GM23338 (cell line): ENCODE measurements at regions not wholly inside any gene's neighbourhood (a gene's known extent, or its start where the extent isn't known, plus 50 kb on each side); places are given as distances from the start of the nearest gene placed in this dataset.

Experiments
- ATAC-seq: fragments of 200-7000 bp; cut with Tn5 transposase; 3 replicates; pipeline ENCODE4 v1.9.1; 2020
- DNase-seq: peaks from one replicate; pipeline ENCODE4 v3.0.0-alpha.2; 2015; ENCODE audit warnings: low spot score
- H2AFZ ChIP-seq: fragments of 200-600 bp; sonication (generic); 2 replicates; pipeline ENCODE4 v1.8.0; 2016; ENCODE audit warnings: antibody characterized with exemption, mild to moderate bottlenecking, moderate library complexity
- H3F3A ChIP-seq: fragments of 200-600 bp; sonication (generic); replicated peaks from 2 replicates; pipeline ENCODE4 v1.8.0; 2017; ENCODE audit warnings: antibody characterized with exemption, mixed run types, low read depth
- H3K27ac ChIP-seq: fragments of 200-600 bp; sonication (generic); 2 replicates; pipeline ENCODE4 v1.6.1; 2016; ENCODE audit warnings: low read depth
- H3K27me3 ChIP-seq: fragments of 200-600 bp; sonication (generic); 2 replicates; pipeline ENCODE4 v1.8.0; 2016; ENCODE audit warnings: mild to moderate bottlenecking, mixed run types, moderate library complexity; ENCODE audit not compliant: insufficient read depth
- H3K36me3 ChIP-seq: fragments of 200-600 bp; sonication (generic); 2 replicates; pipeline ENCODE4 v1.8.0; 2016; ENCODE audit warnings: mild to moderate bottlenecking; ENCODE audit not compliant: insufficient read depth
- H3K4me1 ChIP-seq: fragments of 200-600 bp; sonication (generic); 2 replicates; pipeline ENCODE4 v1.8.0; 2016; ENCODE audit warnings: mild to moderate bottlenecking, moderate library complexity; ENCODE audit not compliant: insufficient read depth
- H3K4me2 ChIP-seq: fragments of 200-600 bp; sonication (generic); 2 replicates; pipeline ENCODE4 v1.7.1; 2017; ENCODE audit warnings: mixed run types
- H3K4me3 ChIP-seq: fragments of 200-600 bp; sonication (generic); 2 replicates; pipeline ENCODE4 v1.6.1; 2016; ENCODE audit warnings: mixed run types
- H3K79me2 ChIP-seq: fragments of 200-600 bp; sonication (generic); replicated peaks from 2 replicates; pipeline ENCODE4 v1.8.0; 2017; ENCODE audit warnings: mild to moderate bottlenecking; ENCODE audit not compliant: insufficient read depth
- H3K9me2 ChIP-seq: fragments of 200-600 bp; sonication (generic); 2 replicates; pipeline ENCODE4 v1.8.0; 2017; ENCODE audit not compliant: insufficient read depth
- H4K20me1 ChIP-seq: fragments of 200-600 bp; sonication (generic); replicated peaks from 2 replicates; pipeline ENCODE4 v1.8.0; 2017; ENCODE audit warnings: mild to moderate bottlenecking; ENCODE audit not compliant: insufficient read depth
- H3K27ac Mint-ChIP-seq: 2 replicates; pipeline ENCODE4 v1.8.0; 2020; ENCODE audit warnings: inconsistent platforms, mild to moderate bottlenecking, moderate library complexity, mixed read lengths
- H3K27me3 Mint-ChIP-seq: 3 replicates; pipeline ENCODE4 v1.8.0; 2022; ENCODE audit warnings: low read depth, mild to moderate bottlenecking, moderate library complexity, mixed read lengths, inconsistent platforms; ENCODE audit not compliant: insufficient read depth, poor library complexity
- H3K36me3 Mint-ChIP-seq: 3 replicates; pipeline ENCODE4 v1.8.0; 2021; ENCODE audit warnings: low read depth, mild to moderate bottlenecking, inconsistent platforms, moderate library complexity, mixed read lengths
- H3K4me1 Mint-ChIP-seq: 3 replicates; pipeline ENCODE4 v1.8.0; 2020; ENCODE audit warnings: mild to moderate bottlenecking, inconsistent platforms, mixed read lengths
- H3K4me3 Mint-ChIP-seq: 3 replicates; pipeline ENCODE4 v1.8.0; 2021; ENCODE audit warnings: moderate library complexity, mild to moderate bottlenecking, inconsistent platforms, mixed read lengths
- H3K9me3 Mint-ChIP-seq: 3 replicates; pipeline ENCODE4 v1.8.0; 2020; ENCODE audit warnings: moderate library complexity, mild to moderate bottlenecking, inconsistent platforms, mixed read lengths
- CREB1 ChIP-seq: fragments of 250-450 bp; sonication (Bioruptor Pico); IDR thresholded peaks from 2 replicates; pipeline ENCODE4 v1.5.0; 2020; ENCODE audit warnings: low read depth, mild to moderate bottlenecking, moderate library complexity
- EZH2phosphoT487 ChIP-seq: fragments of 200-600 bp; sonication (generic); IDR thresholded peaks from one replicate; pipeline ENCODE4 v1.8.1; 2018; ENCODE audit warnings: antibody characterized with exemption; ENCODE audit not compliant: unreplicated experiment
- NANOG ChIP-seq: IDR thresholded peaks from 2 replicates; pipeline ENCODE4 v1.6.1; 2016; ENCODE audit warnings: antibody characterized with exemption, borderline replicate concordance
- POLR2AphosphoS5 ChIP-seq: IDR thresholded peaks from 2 replicates; pipeline ENCODE4 v1.6.1; 2016; ENCODE audit warnings: antibody characterized with exemption, low read depth
- ZNF114 ChIP-seq: fragments of 250-450 bp; sonication (Bioruptor Pico); IDR thresholded peaks from 2 replicates; pipeline ENCODE4 v1.5.0; 2020; ENCODE audit warnings: mild to moderate bottlenecking, moderate library complexity
- TF ChIP-seq, protein P1 (sequence below), 2 experiments: fragments of 200-600 bp in 1 of 2; sonication (generic) in 1 of 2; conservative IDR thresholded peaks; 2 replicates each; pipeline versions ENCODE4 v1.5.1 to v1.6.1; 2016 to 2017; ENCODE audit warnings: antibody characterized with exemption in 2 of 2, low read depth in 2 of 2, mild to moderate bottlenecking in 2 of 2, moderate library complexity in 1 of 2
- TF ChIP-seq, protein P2 (sequence below): IDR thresholded peaks from 2 replicates; pipeline ENCODE4 v1.6.1; 2016; ENCODE audit warnings: antibody characterized with exemption
- TF ChIP-seq, protein P3 (sequence below): fragments of 250-450 bp; sonication (Bioruptor Pico); IDR thresholded peaks from 2 replicates; pipeline ENCODE4 v1.5.0; 2020; ENCODE audit warnings: mild to moderate bottlenecking, moderate library complexity

DNA sequence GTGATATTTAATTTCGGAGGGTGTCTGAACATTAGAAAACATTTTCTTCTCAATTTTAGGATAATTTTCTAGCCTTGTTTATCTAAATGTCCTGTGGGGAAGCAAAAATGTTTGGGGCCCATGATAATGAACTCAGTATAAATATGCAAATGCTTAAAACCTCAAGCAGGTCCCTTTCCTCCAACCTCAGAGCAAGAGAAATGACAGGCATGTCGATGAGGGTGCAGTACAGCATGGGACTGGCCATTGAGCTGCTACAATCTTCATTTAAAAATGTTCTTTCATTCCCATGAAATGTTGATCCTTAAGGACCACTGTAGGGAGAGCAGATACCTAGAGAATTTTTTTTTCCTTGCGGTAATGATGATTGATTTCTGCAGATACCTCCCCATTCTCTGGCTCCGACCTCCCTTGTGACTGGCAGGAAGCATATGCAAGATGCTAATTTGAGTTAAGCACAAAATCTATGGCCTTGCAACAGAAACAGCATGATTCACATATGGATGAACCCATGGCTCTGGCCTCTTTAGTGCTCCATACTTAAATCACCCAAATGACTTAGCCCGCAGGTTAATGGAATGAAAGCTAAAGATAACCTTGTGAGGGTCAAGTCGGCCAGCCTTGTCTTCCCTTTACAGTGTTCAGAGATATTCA, 243.3 kb downstream of the SOX4 start:
- Mint-ChIP-seq H3K9me3 (no peaks in the 10 kb centered on the region), H3K27me3 (peaks cover 9% of the 10 kb centered on the region), H3K36me3 (peaks cover 32% of the 10 kb centered on the region), H3K27ac (peak overlapping the region; percentile 86; the same call in 1 of the 2 replicates), H3K4me1 (peaks cover 57% of the 10 kb centered on the region), H3K4me3 (peak overlapping the region; percentile 44)
- TF ChIP-seq NANOG (no peak), ZNF114 (CRISPR knock-in tag) (no peak), POLR2AphosphoS5 (no peak), EZH2phosphoT487 (no peak), CREB1 (no peak)
- TF ChIP-seq, protein P1, sequence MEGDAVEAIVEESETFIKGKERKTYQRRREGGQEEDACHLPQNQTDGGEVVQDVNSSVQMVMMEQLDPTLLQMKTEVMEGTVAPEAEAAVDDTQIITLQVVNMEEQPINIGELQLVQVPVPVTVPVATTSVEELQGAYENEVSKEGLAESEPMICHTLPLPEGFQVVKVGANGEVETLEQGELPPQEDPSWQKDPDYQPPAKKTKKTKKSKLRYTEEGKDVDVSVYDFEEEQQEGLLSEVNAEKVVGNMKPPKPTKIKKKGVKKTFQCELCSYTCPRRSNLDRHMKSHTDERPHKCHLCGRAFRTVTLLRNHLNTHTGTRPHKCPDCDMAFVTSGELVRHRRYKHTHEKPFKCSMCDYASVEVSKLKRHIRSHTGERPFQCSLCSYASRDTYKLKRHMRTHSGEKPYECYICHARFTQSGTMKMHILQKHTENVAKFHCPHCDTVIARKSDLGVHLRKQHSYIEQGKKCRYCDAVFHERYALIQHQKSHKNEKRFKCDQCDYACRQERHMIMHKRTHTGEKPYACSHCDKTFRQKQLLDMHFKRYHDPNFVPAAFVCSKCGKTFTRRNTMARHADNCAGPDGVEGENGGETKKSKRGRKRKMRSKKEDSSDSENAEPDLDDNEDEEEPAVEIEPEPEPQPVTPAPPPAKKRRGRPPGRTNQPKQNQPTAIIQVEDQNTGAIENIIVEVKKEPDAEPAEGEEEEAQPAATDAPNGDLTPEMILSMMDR (conservative IDR thresholded peaks at IDR 0.05; ENCODE audit: low read depth in 2 of 2) = no peak
- TF ChIP-seq, protein P2, sequence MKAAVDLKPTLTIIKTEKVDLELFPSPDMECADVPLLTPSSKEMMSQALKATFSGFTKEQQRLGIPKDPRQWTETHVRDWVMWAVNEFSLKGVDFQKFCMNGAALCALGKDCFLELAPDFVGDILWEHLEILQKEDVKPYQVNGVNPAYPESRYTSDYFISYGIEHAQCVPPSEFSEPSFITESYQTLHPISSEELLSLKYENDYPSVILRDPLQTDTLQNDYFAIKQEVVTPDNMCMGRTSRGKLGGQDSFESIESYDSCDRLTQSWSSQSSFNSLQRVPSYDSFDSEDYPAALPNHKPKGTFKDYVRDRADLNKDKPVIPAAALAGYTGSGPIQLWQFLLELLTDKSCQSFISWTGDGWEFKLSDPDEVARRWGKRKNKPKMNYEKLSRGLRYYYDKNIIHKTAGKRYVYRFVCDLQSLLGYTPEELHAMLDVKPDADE = no peak
- TF ChIP-seq, protein P3, sequence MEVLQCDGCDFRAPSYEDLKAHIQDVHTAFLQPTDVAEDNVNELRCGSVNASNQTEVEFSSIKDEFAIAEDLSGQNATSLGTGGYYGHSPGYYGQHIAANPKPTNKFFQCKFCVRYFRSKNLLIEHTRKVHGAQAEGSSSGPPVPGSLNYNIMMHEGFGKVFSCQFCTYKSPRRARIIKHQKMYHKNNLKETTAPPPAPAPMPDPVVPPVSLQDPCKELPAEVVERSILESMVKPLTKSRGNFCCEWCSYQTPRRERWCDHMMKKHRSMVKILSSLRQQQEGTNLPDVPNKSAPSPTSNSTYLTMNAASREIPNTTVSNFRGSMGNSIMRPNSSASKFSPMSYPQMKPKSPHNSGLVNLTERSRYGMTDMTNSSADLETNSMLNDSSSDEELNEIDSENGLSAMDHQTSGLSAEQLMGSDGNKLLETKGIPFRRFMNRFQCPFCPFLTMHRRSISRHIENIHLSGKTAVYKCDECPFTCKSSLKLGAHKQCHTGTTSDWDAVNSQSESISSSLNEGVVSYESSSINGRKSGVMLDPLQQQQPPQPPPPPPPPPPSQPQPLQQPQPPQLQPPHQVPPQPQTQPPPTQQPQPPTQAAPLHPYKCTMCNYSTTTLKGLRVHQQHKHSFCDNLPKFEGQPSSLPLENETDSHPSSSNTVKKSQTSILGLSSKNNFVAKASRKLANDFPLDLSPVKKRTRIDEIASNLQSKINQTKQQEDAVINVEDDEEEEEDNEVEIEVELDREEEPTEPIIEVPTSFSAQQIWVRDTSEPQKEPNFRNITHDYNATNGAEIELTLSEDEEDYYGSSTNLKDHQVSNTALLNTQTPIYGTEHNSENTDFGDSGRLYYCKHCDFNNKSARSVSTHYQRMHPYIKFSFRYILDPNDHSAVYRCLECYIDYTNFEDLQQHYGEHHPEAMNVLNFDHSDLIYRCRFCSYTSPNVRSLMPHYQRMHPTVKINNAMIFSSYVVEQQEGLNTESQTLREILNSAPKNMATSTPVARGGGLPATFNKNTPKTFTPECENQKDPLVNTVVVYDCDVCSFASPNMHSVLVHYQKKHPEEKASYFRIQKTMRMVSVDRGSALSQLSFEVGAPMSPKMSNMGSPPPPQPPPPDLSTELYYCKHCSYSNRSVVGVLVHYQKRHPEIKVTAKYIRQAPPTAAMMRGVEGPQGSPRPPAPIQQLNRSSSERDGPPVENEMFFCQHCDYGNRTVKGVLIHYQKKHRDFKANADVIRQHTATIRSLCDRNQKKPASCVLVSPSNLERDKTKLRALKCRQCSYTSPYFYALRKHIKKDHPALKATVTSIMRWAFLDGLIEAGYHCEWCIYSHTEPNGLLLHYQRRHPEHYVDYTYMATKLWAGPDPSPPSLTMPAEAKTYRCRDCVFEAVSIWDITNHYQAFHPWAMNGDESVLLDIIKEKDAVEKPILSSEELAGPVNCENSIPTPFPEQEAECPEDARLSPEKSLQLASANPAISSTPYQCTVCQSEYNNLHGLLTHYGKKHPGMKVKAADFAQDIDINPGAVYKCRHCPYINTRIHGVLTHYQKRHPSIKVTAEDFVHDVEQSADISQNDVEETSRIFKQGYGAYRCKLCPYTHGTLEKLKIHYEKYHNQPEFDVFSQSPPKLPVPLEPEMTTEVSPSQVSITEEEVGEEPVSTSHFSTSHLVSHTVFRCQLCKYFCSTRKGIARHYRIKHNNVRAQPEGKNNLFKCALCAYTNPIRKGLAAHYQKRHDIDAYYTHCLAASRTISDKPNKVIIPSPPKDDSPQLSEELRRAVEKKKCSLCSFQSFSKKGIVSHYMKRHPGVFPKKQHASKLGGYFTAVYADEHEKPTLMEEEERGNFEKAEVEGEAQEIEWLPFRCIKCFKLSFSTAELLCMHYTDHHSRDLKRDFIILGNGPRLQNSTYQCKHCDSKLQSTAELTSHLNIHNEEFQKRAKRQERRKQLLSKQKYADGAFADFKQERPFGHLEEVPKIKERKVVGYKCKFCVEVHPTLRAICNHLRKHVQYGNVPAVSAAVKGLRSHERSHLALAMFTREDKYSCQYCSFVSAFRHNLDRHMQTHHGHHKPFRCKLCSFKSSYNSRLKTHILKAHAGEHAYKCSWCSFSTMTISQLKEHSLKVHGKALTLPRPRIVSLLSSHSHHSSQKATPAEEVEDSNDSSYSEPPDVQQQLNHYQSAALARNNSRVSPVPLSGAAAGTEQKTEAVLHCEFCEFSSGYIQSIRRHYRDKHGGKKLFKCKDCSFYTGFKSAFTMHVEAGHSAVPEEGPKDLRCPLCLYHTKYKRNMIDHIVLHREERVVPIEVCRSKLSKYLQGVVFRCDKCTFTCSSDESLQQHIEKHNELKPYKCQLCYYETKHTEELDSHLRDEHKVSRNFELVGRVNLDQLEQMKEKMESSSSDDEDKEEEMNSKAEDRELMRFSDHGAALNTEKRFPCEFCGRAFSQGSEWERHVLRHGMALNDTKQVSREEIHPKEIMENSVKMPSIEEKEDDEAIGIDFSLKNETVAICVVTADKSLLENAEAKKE (CRISPR knock-in tag) = no peak
- peak overlapping the region; percentile 75 for H3K27ac ChIP-seq
- DNase-seq = no peak
- peaks cover 79% of the 10 kb centered on the region for H3K79me2 ChIP-seq
- no peaks in the 10 kb centered on the region for H3K36me3 ChIP-seq
- no peaks in the 10 kb centered on the region; the same call in 1 of the 2 replicates for H4K20me1 ChIP-seq
- peak overlapping the region; percentile 53 for H3K4me2 ChIP-seq
- H3K9me2 ChIP-seq = no peaks in the 10 kb centered on the region
- peaks cover 56% of the 10 kb centered on the region for H3K4me1 ChIP-seq
- ATAC-seq = peak; percentile 75
- no peaks in the 10 kb centered on the region for H3K27me3 ChIP-seq
- H3F3A ChIP-seq = 0 out of 2 replicates have a peak, but pooled peaks cover 13% of the 10 kb centered on the region
- no peak overlapping the region for H2AFZ ChIP-seq
- peak overlapping the region; percentile 29 for H3K4me3 ChIP-seq
